ENCODE measurements at regions not wholly inside any gene's neighbourhood (a gene's known extent, or its start where the extent isn't known, plus 50 kb on each side); places are given as distances from the start of the nearest gene placed in this dataset.

DNA sequence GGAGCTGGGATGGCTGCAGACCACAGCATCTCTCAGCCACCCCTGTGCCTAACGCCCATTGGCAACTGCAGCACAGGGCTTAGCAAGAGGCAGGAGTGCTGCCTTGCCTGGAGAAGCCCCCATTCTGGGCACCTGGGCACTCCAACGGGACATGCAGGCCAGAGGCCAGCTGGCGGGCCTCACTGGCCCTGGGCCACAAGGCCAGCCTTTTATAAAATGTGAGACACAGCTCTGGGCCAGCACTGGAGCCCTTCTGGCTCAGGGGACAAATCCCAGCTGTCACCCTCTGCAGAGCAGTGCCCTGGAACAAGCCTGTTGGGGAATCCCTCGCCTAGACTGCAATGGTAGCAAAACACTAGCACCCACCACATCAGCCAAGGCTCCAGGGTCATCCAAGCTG is 171.8 kb downstream of the WSCD1 start:
- 0% methylated on average over 4 of the region's 4 CpGs for WGBS (ENCODE audit: insufficient coverage, low coverage, missing lambda C conversion rate)
- Histone ChIP-seq H3K79me2 (ENCODE audit: control insufficient read depth, insufficient read depth, low read length) (no peaks in the 10 kb centered on the region), H3K27ac (ENCODE audit: extremely low read depth, low read depth, low read length) (no peak overlapping the region), H3K4me2 (ENCODE audit: insufficient read depth, low read length) (no peak overlapping the region), H3K36me3 (ENCODE audit: control insufficient read depth, insufficient read depth, low read length) (no peaks in the 10 kb centered on the region), H3K27me3 (ENCODE audit: control insufficient read depth in 2 of 2, insufficient read depth in 2 of 2, low read length in 2 of 2) (no peaks in the 10 kb centered on the region), H4K20me1 (replicated peaks; ENCODE audit: control insufficient read depth, insufficient read depth, low read length) (no peaks in the 10 kb centered on the region), H3K9me1 (ENCODE audit: control insufficient read depth, insufficient read depth, low read length) (no peaks in the 10 kb centered on the region), H3K9me3 (replicated peaks; ENCODE audit: control insufficient read depth, insufficient read depth, low read depth, low read length) (no peaks in the 10 kb centered on the region), H3K4me1 (replicated peaks in 1 of 2; ENCODE audit: control insufficient read depth in 2 of 2, insufficient read depth in 2 of 2, low read length in 2 of 2) (no peaks in the 10 kb centered on the region), H3K9ac (ENCODE audit: insufficient read depth in 1 of 2, low read depth in 2 of 2, low read length in 2 of 2) (no peak overlapping the region), H3K4me3 (no peak overlapping the region), H2AFZ (ENCODE audit: low read depth, low read length) (no peak overlapping the region)
- no peak for DNase-seq (ENCODE audit: extremely low read depth in 1 of 4, low spot score in 3 of 4)
- ATAC-seq: no peak
- no TSS peak for BruUV-seq (replicated peaks)
- intact Hi-C loops (cut with micrococcal nuclease) (no loop called here), in situ Hi-C loops (cut with MboI) (no loop called here)
- no peak for FAIRE-seq
- CTCF ChIA-PET (ENCODE audit: low intra/inter-chr PET ratio): no interaction called here
- POLR2A ChIA-PET: no interaction called here
- TF ChIP-seq, protein P1, sequence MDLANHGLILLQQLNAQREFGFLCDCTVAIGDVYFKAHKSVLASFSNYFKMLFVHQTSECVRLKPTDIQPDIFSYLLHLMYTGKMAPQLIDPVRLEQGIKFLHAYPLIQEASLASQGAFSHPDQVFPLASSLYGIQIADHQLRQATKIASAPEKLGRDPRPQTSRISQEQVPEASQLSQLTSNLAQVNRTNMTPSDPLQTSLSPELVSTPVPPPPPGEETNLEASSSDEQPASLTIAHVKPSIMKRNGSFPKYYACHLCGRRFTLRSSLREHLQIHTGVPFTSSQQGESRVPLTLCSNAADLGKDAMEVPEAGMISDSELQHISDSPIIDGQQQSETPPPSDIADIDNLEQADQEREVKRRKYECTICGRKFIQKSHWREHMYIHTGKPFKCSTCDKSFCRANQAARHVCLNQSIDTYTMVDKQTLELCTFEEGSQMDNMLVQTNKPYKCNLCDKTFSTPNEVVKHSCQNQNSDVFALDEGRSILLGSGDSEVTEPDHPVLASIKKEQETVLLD (IDR thresholded peaks at IDR 0.05): no peak
- TF ChIP-seq PTRF (tag; IDR thresholded peaks at IDR 0.05): no peak
- no peak for TF ChIP-seq JUNB (CRISPR knock-in tag; conservative IDR thresholded peaks at IDR 0.05)
- TF ChIP-seq, protein P2, sequence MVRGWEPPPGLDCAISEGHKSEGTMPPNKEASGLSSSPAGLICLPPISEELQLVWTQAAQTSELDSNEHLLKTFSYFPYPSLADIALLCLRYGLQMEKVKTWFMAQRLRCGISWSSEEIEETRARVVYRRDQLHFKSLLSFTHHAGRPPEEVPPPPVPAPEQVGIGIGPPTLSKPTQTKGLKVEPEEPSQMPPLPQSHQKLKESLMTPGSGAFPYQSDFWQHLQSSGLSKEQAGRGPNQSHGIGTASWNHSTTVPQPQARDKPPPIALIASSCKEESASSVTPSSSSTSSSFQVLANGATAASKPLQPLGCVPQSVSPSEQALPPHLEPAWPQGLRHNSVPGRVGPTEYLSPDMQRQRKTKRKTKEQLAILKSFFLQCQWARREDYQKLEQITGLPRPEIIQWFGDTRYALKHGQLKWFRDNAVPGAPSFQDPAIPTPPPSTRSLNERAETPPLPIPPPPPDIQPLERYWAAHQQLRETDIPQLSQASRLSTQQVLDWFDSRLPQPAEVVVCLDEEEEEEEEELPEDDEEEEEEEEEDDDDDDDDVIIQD (CRISPR knock-in tag; IDR thresholded peaks at IDR 0.05): no peak
- no peak for TF ChIP-seq SAP30 (IDR thresholded peaks at IDR 0.05; ENCODE audit: borderline replicate concordance, insufficient read depth, low read depth, low read length, poor library complexity, severe bottlenecking)
- TF ChIP-seq, protein P3, sequence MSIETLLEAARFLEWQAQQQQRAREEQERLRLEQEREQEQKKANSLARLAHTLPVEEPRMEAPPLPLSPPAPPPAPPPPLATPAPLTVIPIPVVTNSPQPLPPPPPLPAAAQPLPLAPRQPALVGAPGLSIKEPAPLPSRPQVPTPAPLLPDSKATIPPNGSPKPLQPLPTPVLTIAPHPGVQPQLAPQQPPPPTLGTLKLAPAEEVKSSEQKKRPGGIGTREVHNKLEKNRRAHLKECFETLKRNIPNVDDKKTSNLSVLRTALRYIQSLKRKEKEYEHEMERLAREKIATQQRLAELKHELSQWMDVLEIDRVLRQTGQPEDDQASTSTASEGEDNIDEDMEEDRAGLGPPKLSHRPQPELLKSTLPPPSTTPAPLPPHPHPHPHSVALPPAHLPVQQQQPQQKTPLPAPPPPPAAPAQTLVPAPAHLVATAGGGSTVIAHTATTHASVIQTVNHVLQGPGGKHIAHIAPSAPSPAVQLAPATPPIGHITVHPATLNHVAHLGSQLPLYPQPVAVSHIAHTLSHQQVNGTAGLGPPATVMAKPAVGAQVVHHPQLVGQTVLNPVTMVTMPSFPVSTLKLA (conservative IDR thresholded peaks at IDR 0.05): no peak

Measured in K562 (cell line).